Keratinocyte (primary cell): ENCODE measurements at regions not wholly inside any gene's neighbourhood (a gene's known extent, or its start where the extent isn't known, plus 50 kb on each side); places are given as distances from the start of the nearest gene placed in this dataset.

Source experiments
- EZH2 ChIP-seq: IDR thresholded peaks from one replicate; pipeline ENCODE4 v1.6.1; 2012; ENCODE audit warnings: inconsistent platforms, mild to moderate bottlenecking, low read length, moderate library complexity
- TF ChIP-seq, protein P1 (sequence below), 3 experiments: IDR thresholded peaks in 1 of 3; conservative IDR thresholded peaks in 1 of 3; optimal IDR thresholded peaks in 1 of 3; 2 replicates in 2 of 3; 3 replicates in 1 of 3; pipeline versions ENCODE3 to v1.5.1; 2011; ENCODE audit warnings: low read length in 3 of 3, mild to moderate bottlenecking in 3 of 3, moderate library complexity in 2 of 3, control low read depth in 1 of 3, inconsistent platforms in 1 of 3; ENCODE audit not compliant: insufficient read depth in 2 of 3; ENCODE audit errors: extremely low read depth in 1 of 3

DNA sequence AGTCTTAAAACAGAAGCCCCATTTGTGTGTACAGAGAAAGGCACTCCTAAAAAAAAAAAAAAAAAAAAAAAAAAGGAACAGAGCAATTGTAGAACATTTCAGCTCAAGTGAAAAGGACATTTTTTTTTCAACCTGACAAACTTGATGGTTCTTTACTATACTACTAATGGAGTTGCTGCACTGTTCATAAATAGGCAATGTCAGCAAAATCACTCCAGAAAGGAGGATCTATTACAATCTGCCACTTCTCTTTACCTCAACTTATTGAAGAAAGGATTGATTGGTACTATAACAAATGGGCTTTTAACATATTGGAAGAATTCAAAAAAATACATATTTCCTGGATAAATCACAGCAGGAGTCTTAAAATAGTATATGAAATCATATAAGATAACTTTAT, 1517.7 kb downstream of the SLITRK1 start:
- TF ChIP-seq, protein P1, sequence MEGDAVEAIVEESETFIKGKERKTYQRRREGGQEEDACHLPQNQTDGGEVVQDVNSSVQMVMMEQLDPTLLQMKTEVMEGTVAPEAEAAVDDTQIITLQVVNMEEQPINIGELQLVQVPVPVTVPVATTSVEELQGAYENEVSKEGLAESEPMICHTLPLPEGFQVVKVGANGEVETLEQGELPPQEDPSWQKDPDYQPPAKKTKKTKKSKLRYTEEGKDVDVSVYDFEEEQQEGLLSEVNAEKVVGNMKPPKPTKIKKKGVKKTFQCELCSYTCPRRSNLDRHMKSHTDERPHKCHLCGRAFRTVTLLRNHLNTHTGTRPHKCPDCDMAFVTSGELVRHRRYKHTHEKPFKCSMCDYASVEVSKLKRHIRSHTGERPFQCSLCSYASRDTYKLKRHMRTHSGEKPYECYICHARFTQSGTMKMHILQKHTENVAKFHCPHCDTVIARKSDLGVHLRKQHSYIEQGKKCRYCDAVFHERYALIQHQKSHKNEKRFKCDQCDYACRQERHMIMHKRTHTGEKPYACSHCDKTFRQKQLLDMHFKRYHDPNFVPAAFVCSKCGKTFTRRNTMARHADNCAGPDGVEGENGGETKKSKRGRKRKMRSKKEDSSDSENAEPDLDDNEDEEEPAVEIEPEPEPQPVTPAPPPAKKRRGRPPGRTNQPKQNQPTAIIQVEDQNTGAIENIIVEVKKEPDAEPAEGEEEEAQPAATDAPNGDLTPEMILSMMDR (optimal IDR thresholded peaks at IDR 0.05 in 1 of 3, IDR thresholded peaks at IDR 0.05 in 1 of 3, conservative IDR thresholded peaks at IDR 0.05 in 1 of 3; ENCODE audit: extremely low read depth in 1 of 3, insufficient read depth in 2 of 3, low read length in 3 of 3): no peak
- no peak for TF ChIP-seq EZH2
